ENCODE measurements at regions not wholly inside any gene's neighbourhood (a gene's known extent, or its start where the extent isn't known, plus 50 kb on each side); places are given as distances from the start of the nearest gene placed in this dataset.

DNA sequence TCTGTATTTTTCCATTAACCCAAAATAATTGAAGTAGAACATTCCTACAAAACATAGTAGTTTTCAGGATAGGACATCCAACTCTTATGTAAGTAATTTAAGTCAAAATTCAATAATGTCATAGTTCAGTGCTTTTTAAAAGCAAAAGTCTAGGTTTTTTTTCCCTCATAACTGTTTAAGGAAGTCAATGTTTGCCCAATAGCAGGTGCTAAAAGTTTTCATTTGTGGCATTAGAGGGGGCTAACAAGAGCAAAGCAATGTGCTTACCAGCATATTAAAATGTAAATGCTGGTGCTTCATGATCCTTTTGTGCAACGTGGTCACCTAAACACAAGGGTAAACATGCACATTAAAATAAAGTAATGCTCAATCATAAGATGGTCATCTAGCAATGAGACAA is 155.2 kb upstream of the PPP1R2C start:
- TF ChIP-seq ZNF565 (CRISPR knock-in tag; conservative IDR thresholded peaks at IDR 0.05; ENCODE audit: low read depth) (no peak), ZNF70 (CRISPR knock-in tag; IDR thresholded peaks at IDR 0.05) (no peak), OSR1 (CRISPR knock-in tag; IDR thresholded peaks at IDR 0.05) (no peak), TOX (CRISPR knock-in tag; IDR thresholded peaks at IDR 0.05; ENCODE audit: borderline replicate concordance) (no peak), CSRNP3 (CRISPR knock-in tag; IDR thresholded peaks at IDR 0.05) (no peak), PATZ1 (CRISPR knock-in tag; IDR thresholded peaks at IDR 0.05; ENCODE audit: borderline replicate concordance) (no peak), ESRRG (CRISPR knock-in tag; IDR thresholded peaks at IDR 0.05) (no peak), ZNF8 (CRISPR knock-in tag; IDR thresholded peaks at IDR 0.05) (no peak), PPARA (CRISPR knock-in tag; IDR thresholded peaks at IDR 0.05; ENCODE audit: borderline replicate concordance) (no peak), CSDC2 (CRISPR knock-in tag; IDR thresholded peaks at IDR 0.05) (no peak), ZFP30 (CRISPR knock-in tag; IDR thresholded peaks at IDR 0.05) (no peak), RARB (CRISPR knock-in tag; IDR thresholded peaks at IDR 0.05) (no peak), TCF4 (CRISPR knock-in tag; IDR thresholded peaks at IDR 0.05; ENCODE audit: borderline replicate concordance) (no peak), ZFP3 (CRISPR knock-in tag; IDR thresholded peaks at IDR 0.05) (no peak)
- no peak for ATAC-seq

- TF ChIP-seq GLIS3 (CRISPR knock-in tag; IDR thresholded peaks at IDR 0.05) (no peak), ISL1 (CRISPR knock-in tag; IDR thresholded peaks at IDR 0.05) (no peak), ESRRG (CRISPR knock-in tag; IDR thresholded peaks at IDR 0.05) (no peak), CREB5 (CRISPR knock-in tag; IDR thresholded peaks at IDR 0.05; ENCODE audit: low read depth) (no peak), BACH2 (CRISPR knock-in tag; IDR thresholded peaks at IDR 0.05; ENCODE audit: borderline replicate concordance) (no peak), SNAI2 (CRISPR knock-in tag; IDR thresholded peaks at IDR 0.05) (no peak), PPARA (CRISPR knock-in tag; IDR thresholded peaks at IDR 0.05; ENCODE audit: borderline replicate concordance) (no peak), ZFP30 (CRISPR knock-in tag; IDR thresholded peaks at IDR 0.05) (no peak), RARB (CRISPR knock-in tag; IDR thresholded peaks at IDR 0.05) (no peak), TOX (CRISPR knock-in tag; IDR thresholded peaks at IDR 0.05; ENCODE audit: borderline replicate concordance) (no peak), ZFP3 (CRISPR knock-in tag; IDR thresholded peaks at IDR 0.05) (no peak), ZNF70 (CRISPR knock-in tag; IDR thresholded peaks at IDR 0.05) (no peak), CSDC2 (CRISPR knock-in tag; IDR thresholded peaks at IDR 0.05) (no peak)
- TF ChIP-seq, protein P1, sequence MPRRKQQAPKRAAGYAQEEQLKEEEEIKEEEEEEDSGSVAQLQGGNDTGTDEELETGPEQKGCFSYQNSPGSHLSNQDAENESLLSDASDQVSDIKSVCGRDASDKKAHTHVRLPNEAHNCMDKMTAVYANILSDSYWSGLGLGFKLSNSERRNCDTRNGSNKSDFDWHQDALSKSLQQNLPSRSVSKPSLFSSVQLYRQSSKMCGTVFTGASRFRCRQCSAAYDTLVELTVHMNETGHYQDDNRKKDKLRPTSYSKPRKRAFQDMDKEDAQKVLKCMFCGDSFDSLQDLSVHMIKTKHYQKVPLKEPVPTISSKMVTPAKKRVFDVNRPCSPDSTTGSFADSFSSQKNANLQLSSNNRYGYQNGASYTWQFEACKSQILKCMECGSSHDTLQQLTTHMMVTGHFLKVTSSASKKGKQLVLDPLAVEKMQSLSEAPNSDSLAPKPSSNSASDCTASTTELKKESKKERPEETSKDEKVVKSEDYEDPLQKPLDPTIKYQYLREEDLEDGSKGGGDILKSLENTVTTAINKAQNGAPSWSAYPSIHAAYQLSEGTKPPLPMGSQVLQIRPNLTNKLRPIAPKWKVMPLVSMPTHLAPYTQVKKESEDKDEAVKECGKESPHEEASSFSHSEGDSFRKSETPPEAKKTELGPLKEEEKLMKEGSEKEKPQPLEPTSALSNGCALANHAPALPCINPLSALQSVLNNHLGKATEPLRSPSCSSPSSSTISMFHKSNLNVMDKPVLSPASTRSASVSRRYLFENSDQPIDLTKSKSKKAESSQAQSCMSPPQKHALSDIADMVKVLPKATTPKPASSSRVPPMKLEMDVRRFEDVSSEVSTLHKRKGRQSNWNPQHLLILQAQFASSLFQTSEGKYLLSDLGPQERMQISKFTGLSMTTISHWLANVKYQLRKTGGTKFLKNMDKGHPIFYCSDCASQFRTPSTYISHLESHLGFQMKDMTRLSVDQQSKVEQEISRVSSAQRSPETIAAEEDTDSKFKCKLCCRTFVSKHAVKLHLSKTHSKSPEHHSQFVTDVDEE (CRISPR knock-in tag; IDR thresholded peaks at IDR 0.05), result no peak
- ATAC-seq, result no peak
These were observed 156.2 kb upstream of the PPP1R2C start for GRCh38 chrX:42934020-42934726.

- no peak for ATAC-seq
- TF ChIP-seq PATZ1 (CRISPR knock-in tag; IDR thresholded peaks at IDR 0.05; ENCODE audit: borderline replicate concordance), result no peak
- TF ChIP-seq PPARA (CRISPR knock-in tag; IDR thresholded peaks at IDR 0.05; ENCODE audit: borderline replicate concordance), result no peak
- TF ChIP-seq TCF4 (CRISPR knock-in tag; IDR thresholded peaks at IDR 0.05; ENCODE audit: borderline replicate concordance), result no peak
- no peak for TF ChIP-seq ZNF8 (CRISPR knock-in tag; IDR thresholded peaks at IDR 0.05)
- no peak for TF ChIP-seq ESRRG (CRISPR knock-in tag; IDR thresholded peaks at IDR 0.05)
- TF ChIP-seq, protein P2, sequence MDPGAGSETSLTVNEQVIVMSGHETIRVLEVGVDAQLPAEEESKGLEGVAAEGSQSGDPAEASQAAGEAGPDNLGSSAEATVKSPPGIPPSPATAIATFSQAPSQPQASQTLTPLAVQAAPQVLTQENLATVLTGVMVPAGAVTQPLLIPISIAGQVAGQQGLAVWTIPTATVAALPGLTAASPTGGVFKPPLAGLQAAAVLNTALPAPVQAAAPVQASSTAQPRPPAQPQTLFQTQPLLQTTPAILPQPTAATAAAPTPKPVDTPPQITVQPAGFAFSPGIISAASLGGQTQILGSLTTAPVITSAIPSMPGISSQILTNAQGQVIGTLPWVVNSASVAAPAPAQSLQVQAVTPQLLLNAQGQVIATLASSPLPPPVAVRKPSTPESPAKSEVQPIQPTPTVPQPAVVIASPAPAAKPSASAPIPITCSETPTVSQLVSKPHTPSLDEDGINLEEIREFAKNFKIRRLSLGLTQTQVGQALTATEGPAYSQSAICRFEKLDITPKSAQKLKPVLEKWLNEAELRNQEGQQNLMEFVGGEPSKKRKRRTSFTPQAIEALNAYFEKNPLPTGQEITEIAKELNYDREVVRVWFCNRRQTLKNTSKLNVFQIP (CRISPR knock-in tag; IDR thresholded peaks at IDR 0.05; ENCODE audit: borderline replicate concordance, low read depth), result no peak
- TF ChIP-seq ZNF565 (CRISPR knock-in tag; conservative IDR thresholded peaks at IDR 0.05; ENCODE audit: low read depth), result no peak
- no peak for TF ChIP-seq ARNTL (CRISPR knock-in tag; IDR thresholded peaks at IDR 0.05; ENCODE audit: borderline replicate concordance, low read depth)
- no peak for TF ChIP-seq RARB (CRISPR knock-in tag; IDR thresholded peaks at IDR 0.05)
- TF ChIP-seq ZFP30 (CRISPR knock-in tag; IDR thresholded peaks at IDR 0.05), result no peak
- no peak for TF ChIP-seq CREB5 (CRISPR knock-in tag; IDR thresholded peaks at IDR 0.05; ENCODE audit: low read depth)
These were observed 163.7 kb upstream of the PPP1R2C start for GRCh38 chrX:42941671-42942070.
